ENCODE measurements at regions not wholly inside any gene's neighbourhood (a gene's known extent, or its start where the extent isn't known, plus 50 kb on each side); places are given as distances from the start of the nearest gene placed in this dataset.
"Not testable (repeated sequence)": the region's sequence is repeated elsewhere in the genome, so short reads cannot be mapped to it uniquely, and the experiment has no call there.

DNA sequence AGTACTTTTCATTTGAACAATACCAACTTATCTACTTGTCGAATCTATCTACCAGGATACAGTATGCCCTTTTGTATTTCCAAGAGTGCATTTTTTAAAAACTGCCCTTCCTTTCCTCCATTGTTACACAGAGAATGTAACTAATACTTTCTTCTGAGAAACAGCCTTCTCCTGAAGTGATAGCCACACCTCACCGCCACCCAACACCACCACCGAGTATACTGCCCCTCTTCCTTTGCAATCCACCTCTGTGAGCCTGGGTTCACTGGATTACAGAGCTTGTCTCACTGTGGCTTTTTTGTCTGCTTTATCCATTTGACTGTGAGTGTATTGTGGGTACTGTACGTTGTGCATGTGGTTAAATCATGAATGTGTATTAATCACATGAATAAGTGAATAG, 305.4 kb downstream of the KLF12 start:
- peaks cover 19 to 34% of the 10 kb centered on the region in 2 donors for H3K4me1 ChIP-seq (replicated peaks in 1 of 2)
- H3K4me3 ChIP-seq: no peak overlapping the region
- no peak overlapping the region for H3K27ac ChIP-seq
- ATAC-seq (replicated peaks in 6 of 8): peak in 3 of 8 experiments; percentile 32 to 64 (median 43)
- 17 to 100% (median 82%) methylated on average over 1 to 4 of the region's 4 CpGs; no CpG with 5 or more reads in 1 of the 10 experiments for WGBS, 10 experiments
- in situ Hi-C loops (cut with MboI; ENCODE audit: low pct_unique_long_range_greater_than_20kb in 2 of 9, low sequenced_read_pairs in 9 of 9, unreplicated experiment in 9 of 9): loop anchor here in 1 of 9 experiments (25.0 kb wide), 1 partner anchor 308 kb away; the partner anchor contains the start of gene KLF12

- Histone ChIP-seq H3K4me1 (replicated peaks in 1 of 2) (peaks cover 15 to 25% of the 10 kb centered on the region in 2 donors), H3K4me3 (no peak overlapping the region), H3K27ac (no peak overlapping the region)
- no peak for ATAC-seq (replicated peaks in 6 of 8)
- 83 to 100% (median 93%) methylated on average over 1 to 3 of the region's 3 CpGs; no CpG with 5 or more reads in 2 of the 10 experiments for WGBS, 10 experiments
- in situ Hi-C loops (cut with MboI; ENCODE audit: low pct_unique_long_range_greater_than_20kb in 2 of 9, low sequenced_read_pairs in 9 of 9, unreplicated experiment in 9 of 9): loop anchor here in 1 of 9 experiments (25.0 kb wide), 1 partner anchor 310 kb away; the partner anchor contains the start of gene KLF12
These were observed 306.8 kb downstream of the KLF12 start for GRCh38 chr13:73827434-73827833.

- WGBS, 10 experiments: 86 to 100% (median 97%) methylated on average over 1 to 3 of the region's 3 CpGs; no CpG with 5 or more reads in 2 of the 10 experiments
- Histone ChIP-seq H3K27ac (no peak overlapping the region), H3K4me3 (no peak overlapping the region), H3K4me1 (replicated peaks in 1 of 2) (peaks cover 2 to 4% of the 10 kb centered on the region in 2 donors)
- ATAC-seq (replicated peaks in 6 of 8): no peak
- in situ Hi-C loops (cut with MboI; ENCODE audit: low pct_unique_long_range_greater_than_20kb in 2 of 9, low sequenced_read_pairs in 9 of 9, unreplicated experiment in 9 of 9): loop anchor here in 1 of 9 experiments (25.0 kb wide), 1 partner anchor 312 kb away; the partner anchor contains the start of gene KLF12
These were observed 309.1 kb downstream of the KLF12 start for GRCh38 chr13:73825143-73825542.

DNA sequence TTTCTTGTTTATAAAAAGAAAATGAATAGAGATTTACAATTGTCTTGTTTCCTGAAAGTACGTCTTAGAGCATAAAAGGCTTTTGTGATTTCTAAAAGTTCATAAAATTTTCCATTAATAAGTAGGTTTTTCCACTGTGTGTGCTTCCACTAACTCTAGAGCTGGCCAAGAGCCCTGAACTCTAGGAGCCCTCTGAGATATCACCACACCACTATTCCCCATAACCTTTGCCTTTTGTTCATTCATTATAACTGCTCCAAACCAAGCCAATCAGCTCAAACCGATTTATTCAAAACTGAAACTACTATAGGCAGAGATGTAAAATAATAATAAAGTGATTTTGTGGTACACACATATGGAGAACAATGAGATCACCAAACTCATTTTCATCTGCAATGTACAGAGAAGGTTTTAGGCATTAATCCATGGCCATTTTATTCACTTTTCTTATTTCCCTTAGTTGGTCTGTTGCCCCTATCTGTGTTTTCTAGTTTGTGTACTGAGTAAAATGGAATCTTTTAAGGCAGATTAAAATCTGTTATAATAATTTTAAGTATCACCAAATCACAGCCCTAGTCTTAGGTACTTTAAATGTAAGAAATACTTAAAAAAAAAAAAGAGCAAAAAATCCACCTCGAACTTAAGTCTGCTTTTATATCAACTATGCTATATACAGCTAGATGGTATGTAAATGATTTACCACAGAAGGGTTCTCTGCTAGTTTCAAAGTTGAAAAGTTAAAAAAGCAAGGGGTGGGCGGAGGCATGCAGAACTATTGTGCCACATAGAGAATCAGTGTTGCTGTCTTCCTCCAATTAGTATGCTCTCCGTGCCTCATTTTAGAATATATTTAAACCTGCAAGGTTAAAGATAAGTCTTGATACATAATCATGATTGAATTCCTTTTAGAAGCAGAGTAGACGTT, 311.3 kb downstream of the KLF12 start:
- no peak overlapping the region for H3K27ac ChIP-seq
- no peak for ATAC-seq (replicated peaks in 6 of 8)
- 83 to 100% (median 94%) methylated on average over 4 to 6 of the region's 6 CpGs for WGBS, 10 experiments
- in situ Hi-C loops (cut with MboI; ENCODE audit: low pct_unique_long_range_greater_than_20kb in 2 of 9, low sequenced_read_pairs in 9 of 9, unreplicated experiment in 9 of 9): no loop called here
- H3K4me1 ChIP-seq (replicated peaks in 1 of 2): no peaks in the 10 kb centered on the region
- H3K4me3 ChIP-seq: no peak overlapping the region

- ATAC-seq (replicated peaks in 6 of 8): no peak
- no peak overlapping the region for H3K4me3 ChIP-seq
- in situ Hi-C loops (cut with MboI; ENCODE audit: low pct_unique_long_range_greater_than_20kb in 2 of 9, low sequenced_read_pairs in 9 of 9, unreplicated experiment in 9 of 9): no loop called here
- H3K27ac ChIP-seq: no peak overlapping the region
- 80 to 100% (median 92%) methylated on average over 1 to 2 of the region's 2 CpGs; no CpG with 5 or more reads in 1 of the 10 experiments for WGBS, 10 experiments
- H3K4me1 ChIP-seq (replicated peaks in 1 of 2): no peaks in the 10 kb centered on the region
These were observed 313.5 kb downstream of the KLF12 start for GRCh38 chr13:73820688-73821087.

GRCh38 chr13:73820285-73820684, 313.9 kb downstream of the KLF12 start:
- H3K4me1 ChIP-seq (replicated peaks in 1 of 2): no peaks in the 10 kb centered on the region
- H3K27ac ChIP-seq: no peak overlapping the region
- H3K4me3 ChIP-seq: no peak overlapping the region
- no peak for ATAC-seq (replicated peaks in 6 of 8)
- WGBS, 10 experiments: 77 to 100% (median 100%) methylated on average over 1 to 3 of the region's 3 CpGs; no CpG with 5 or more reads in 1 of the 10 experiments
- in situ Hi-C loops (cut with MboI; ENCODE audit: low pct_unique_long_range_greater_than_20kb in 2 of 9, low sequenced_read_pairs in 9 of 9, unreplicated experiment in 9 of 9): no loop called here

DNA sequence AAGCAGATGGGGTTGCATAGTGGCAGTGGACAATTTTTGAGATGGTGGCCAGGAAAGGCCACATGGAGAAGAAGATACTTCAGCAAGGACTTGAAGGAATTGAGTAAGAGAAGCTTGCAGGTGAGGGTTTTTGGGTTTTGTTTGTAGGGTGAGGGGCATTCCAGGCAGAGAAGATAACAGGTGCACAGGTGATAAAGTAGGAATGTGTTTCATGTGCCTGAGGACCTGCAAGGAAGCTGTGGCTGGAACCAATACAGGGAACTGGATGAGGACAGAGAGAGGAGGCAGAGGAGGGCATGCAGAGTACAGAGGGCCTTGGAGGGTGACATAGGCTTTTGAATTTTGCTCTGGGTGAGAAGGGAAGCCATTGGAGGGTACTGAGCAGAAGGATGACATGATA, 314.5 kb downstream of the KLF12 start:
- Histone ChIP-seq H3K27ac (no peak overlapping the region), H3K4me1 (replicated peaks in 1 of 2) (no peaks in the 10 kb centered on the region), H3K4me3 (no peak overlapping the region)
- in situ Hi-C loops (cut with MboI; ENCODE audit: low pct_unique_long_range_greater_than_20kb in 2 of 9, low sequenced_read_pairs in 9 of 9, unreplicated experiment in 9 of 9): no loop called here
- ATAC-seq (replicated peaks in 6 of 8): no peak

DNA sequence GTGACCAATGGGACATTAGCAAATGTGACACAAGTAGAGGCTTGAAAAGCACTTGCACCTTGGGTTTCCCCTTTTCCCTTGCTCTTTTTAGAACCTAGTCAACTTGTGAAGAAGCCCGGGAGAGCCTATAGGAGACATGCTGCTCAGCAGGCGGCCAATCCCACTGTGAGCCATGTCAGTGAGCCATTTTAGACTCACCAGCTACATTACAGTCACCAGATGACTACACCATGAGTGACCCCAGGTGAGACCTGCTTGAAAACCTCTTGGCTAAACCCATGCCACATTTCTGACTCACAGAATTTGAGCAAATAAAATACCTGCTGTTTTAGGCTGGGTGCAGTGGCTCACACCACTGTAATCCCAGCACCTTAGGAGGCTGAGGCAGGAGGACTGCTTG, 317.5 kb downstream of the KLF12 start:
- no peak overlapping the region for H3K4me3 ChIP-seq
- no peak overlapping the region for H3K27ac ChIP-seq
- peaks cover 0 to 3% of the 10 kb centered on the region in 2 donors for H3K4me1 ChIP-seq (replicated peaks in 1 of 2)
- ATAC-seq (replicated peaks in 6 of 8): no peak
- in situ Hi-C loops (cut with MboI; ENCODE audit: low pct_unique_long_range_greater_than_20kb in 2 of 9, low sequenced_read_pairs in 9 of 9, unreplicated experiment in 9 of 9): no loop called here
- WGBS, 10 experiments: 100% methylated on average over 1 to 2 of the region's 2 CpGs; no CpG with 5 or more reads in 8 of the 10 experiments

DNA sequence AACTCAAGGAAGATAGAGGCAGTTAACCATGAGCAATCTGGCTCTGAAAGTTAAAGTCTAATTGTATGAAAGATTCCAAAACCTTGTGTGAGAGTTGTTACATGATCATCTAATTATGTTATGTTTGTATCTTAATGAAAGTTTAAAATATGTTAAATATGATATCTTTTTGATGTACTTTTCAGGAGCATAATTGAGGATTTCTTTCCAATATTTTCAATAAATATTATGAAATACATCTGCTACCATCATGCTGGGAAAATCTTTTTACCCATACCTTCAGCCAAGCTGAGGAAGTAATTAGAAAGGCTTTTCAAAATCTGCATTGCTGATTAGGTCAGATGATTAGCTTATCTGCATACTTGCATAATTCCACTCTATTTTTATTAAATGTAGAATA, 318.4 kb downstream of the KLF12 start:
- ATAC-seq (replicated peaks in 6 of 8): no peak
- H3K4me1 ChIP-seq (replicated peaks in 1 of 2): peaks cover 0 to 3% of the 10 kb centered on the region in 2 donors
- in situ Hi-C loops (cut with MboI; ENCODE audit: low pct_unique_long_range_greater_than_20kb in 2 of 9, low sequenced_read_pairs in 9 of 9, unreplicated experiment in 9 of 9): no loop called here
- H3K27ac ChIP-seq: no peak overlapping the region
- no peak overlapping the region for H3K4me3 ChIP-seq

- in situ Hi-C loops (cut with MboI; ENCODE audit: low pct_unique_long_range_greater_than_20kb in 2 of 9, low sequenced_read_pairs in 9 of 9, unreplicated experiment in 9 of 9): no loop called here
- H3K4me1 ChIP-seq (replicated peaks in 1 of 2): peaks cover 0 to 3% of the 10 kb centered on the region in 2 donors
- H3K4me3 ChIP-seq: no peak overlapping the region
- H3K27ac ChIP-seq: no peak overlapping the region
- ATAC-seq (replicated peaks in 6 of 8): no peak
- WGBS, 10 experiments: 83 to 100% (median 100%) methylated on average over 1 of the region's 1 CpG; no CpG with 5 or more reads in 2 of the 10 experiments
These were observed 323.6 kb downstream of the KLF12 start for GRCh38 chr13:73810647-73811046.

- peak in 3 of 8 experiments; percentile 50 to 76 (median 71) for ATAC-seq (replicated peaks in 6 of 8)
- in situ Hi-C loops (cut with MboI; ENCODE audit: low pct_unique_long_range_greater_than_20kb in 2 of 9, low sequenced_read_pairs in 9 of 9, unreplicated experiment in 9 of 9): no loop called here
- 33 to 88% (median 64%) methylated on average over 1 of the region's 1 CpG; no CpG with 5 or more reads in 5 of the 10 experiments for WGBS, 10 experiments
These were observed 324.6 kb downstream of the KLF12 start for GRCh38 chr13:73809561-73809960.

DNA sequence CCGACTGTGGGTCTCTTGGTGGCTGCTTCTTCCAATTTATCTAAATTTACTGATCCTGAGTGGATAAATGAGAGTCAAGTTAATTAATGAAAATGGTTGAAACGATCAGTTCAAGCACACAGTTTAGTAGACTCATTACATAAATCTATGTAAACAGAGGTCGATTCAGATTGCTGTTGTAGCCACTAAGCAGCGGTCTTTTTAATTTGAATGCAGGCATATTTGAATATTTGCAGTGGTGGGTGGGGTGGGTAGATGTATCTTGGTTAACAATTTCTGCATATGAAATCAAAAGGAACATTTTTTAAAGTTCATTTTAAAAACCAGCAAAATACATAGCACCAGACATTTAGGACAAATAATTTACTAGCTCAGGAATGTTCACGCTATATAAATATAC, 325.9 kb downstream of the KLF12 start:
- Histone ChIP-seq H3K4me1 (replicated peaks in 1 of 2) (peaks cover 0 to 3% of the 10 kb centered on the region in 2 donors), H3K4me3 (no peak overlapping the region), H3K27ac (no peak overlapping the region)
- peak in 3 of 8 experiments; percentile 70 to 89 (median 88) for ATAC-seq (replicated peaks in 6 of 8)
- in situ Hi-C loops (cut with MboI; ENCODE audit: low pct_unique_long_range_greater_than_20kb in 2 of 9, low sequenced_read_pairs in 9 of 9, unreplicated experiment in 9 of 9): no loop called here
- 25 to 100% (median 75%) methylated on average over 1 to 5 of the region's 5 CpGs for WGBS, 10 experiments

More at GRCh38 chr13:73809561-73809960, 324.6 kb downstream of the KLF12 start:
- H3K4me1 ChIP-seq (replicated peaks in 1 of 2): peaks cover 0 to 3% of the 10 kb centered on the region in 2 donors
- H3K27ac ChIP-seq: no peak overlapping the region
- no peak overlapping the region for H3K4me3 ChIP-seq

- 67 to 100% (median 94%) methylated on average over 1 to 3 of the region's 6 CpGs; no CpG with 5 or more reads in 4 of the 10 experiments for WGBS, 10 experiments
- in situ Hi-C loops (cut with MboI; ENCODE audit: low pct_unique_long_range_greater_than_20kb in 2 of 9, low sequenced_read_pairs in 9 of 9, unreplicated experiment in 9 of 9); H3K27ac ChIP-seq; H3K4me3 ChIP-seq; ATAC-seq (replicated peaks in 6 of 8); H3K4me1 ChIP-seq (replicated peaks in 1 of 2): not testable (repeated sequence)
These were observed 328.8 kb downstream of the KLF12 start for GRCh38 chr13:73805326-73805958.
